H1 (cell line): ENCODE measurements at regions not wholly inside any gene's neighbourhood (a gene's known extent, or its start where the extent isn't known, plus 50 kb on each side); places are given as distances from the start of the nearest gene placed in this dataset.

Experiments used
- BACH1 ChIP-seq: IDR thresholded peaks from 2 replicates; pipeline ENCODE4 v1.6.1; 2012; ENCODE audit warnings: low read length, improper control_type of control experiment
- EZH2 ChIP-seq: fragments of 200-600 bp; sonication (generic); IDR thresholded peaks from 2 replicates; pipeline ENCODE4 v1.7.1; 2012; ENCODE audit warnings: low read depth, mild to moderate bottlenecking, moderate library complexity, low read length, inconsistent platforms; ENCODE audit not compliant: severe bottlenecking
- JUN ChIP-seq: IDR thresholded peaks from 2 replicates; pipeline ENCODE4 v1.6.1; 2011; ENCODE audit warnings: low read depth, mild to moderate bottlenecking, improper control_type of control experiment, low read length
- JUND ChIP-seq: IDR thresholded peaks from 2 replicates; pipeline ENCODE4 v1.6.1; 2011; ENCODE audit warnings: mild to moderate bottlenecking, improper control_type of control experiment, low read length
- POLR2A ChIP-seq, 2 experiments: IDR thresholded peaks; 1 replicate in 1 of 2; 2 replicates in 1 of 2; pipeline ENCODE4 v1.6.1; 2011; ENCODE audit warnings: low read depth in 2 of 2, low read length in 2 of 2, mild to moderate bottlenecking in 2 of 2; ENCODE audit errors: control extremely low read depth in 1 of 2
- RAD21 ChIP-seq, 2 experiments: IDR thresholded peaks in 1 of 2; conservative IDR thresholded peaks in 1 of 2; 2 replicates each; pipeline ENCODE4 v1.6.1; 2011; ENCODE audit warnings: low read depth in 2 of 2, low read length in 2 of 2, improper control_type of control experiment in 1 of 2, inconsistent platforms in 1 of 2, mild to moderate bottlenecking in 1 of 2, moderate library complexity in 1 of 2
- USF2 ChIP-seq: IDR thresholded peaks from 2 replicates; pipeline ENCODE4 v1.6.1; 2011; ENCODE audit warnings: low read length, improper control_type of control experiment
- ZNF274 ChIP-seq: IDR thresholded peaks from 2 replicates; pipeline ENCODE4 v1.7.0; 2012; ENCODE audit warnings: low read length, borderline replicate concordance; ENCODE audit errors: extremely low read depth
- TF ChIP-seq, protein P1 (sequence below), 3 experiments: IDR thresholded peaks; 1 replicate in 2 of 3; 2 replicates in 1 of 3; pipeline versions ENCODE4 v1.5.1 to v1.6.1; 2011; ENCODE audit warnings: low read length in 3 of 3, mild to moderate bottlenecking in 3 of 3, inconsistent platforms in 2 of 3, low read depth in 1 of 3, moderate library complexity in 1 of 3; ENCODE audit not compliant: insufficient read depth in 1 of 3; ENCODE audit errors: control extremely low read depth in 1 of 3

GRCh38 chr9:115335439-115335838 is 217.5 kb upstream of the TNC start:
- TF ChIP-seq ZNF274 (no peak), POLR2A (IDR thresholded peaks at IDR 0.05; ENCODE audit: control extremely low read depth in 1 of 2, low read depth in 2 of 2, low read length in 2 of 2) (no peak), JUN (no peak), JUND (no peak), USF2 (no peak), BACH1 (no peak), EZH2 (no peak), RAD21 (IDR thresholded peaks at IDR 0.05 in 1 of 2, conservative IDR thresholded peaks at IDR 0.05 in 1 of 2; ENCODE audit: low read depth in 2 of 2, low read length in 2 of 2) (no peak)
- TF ChIP-seq, protein P1, sequence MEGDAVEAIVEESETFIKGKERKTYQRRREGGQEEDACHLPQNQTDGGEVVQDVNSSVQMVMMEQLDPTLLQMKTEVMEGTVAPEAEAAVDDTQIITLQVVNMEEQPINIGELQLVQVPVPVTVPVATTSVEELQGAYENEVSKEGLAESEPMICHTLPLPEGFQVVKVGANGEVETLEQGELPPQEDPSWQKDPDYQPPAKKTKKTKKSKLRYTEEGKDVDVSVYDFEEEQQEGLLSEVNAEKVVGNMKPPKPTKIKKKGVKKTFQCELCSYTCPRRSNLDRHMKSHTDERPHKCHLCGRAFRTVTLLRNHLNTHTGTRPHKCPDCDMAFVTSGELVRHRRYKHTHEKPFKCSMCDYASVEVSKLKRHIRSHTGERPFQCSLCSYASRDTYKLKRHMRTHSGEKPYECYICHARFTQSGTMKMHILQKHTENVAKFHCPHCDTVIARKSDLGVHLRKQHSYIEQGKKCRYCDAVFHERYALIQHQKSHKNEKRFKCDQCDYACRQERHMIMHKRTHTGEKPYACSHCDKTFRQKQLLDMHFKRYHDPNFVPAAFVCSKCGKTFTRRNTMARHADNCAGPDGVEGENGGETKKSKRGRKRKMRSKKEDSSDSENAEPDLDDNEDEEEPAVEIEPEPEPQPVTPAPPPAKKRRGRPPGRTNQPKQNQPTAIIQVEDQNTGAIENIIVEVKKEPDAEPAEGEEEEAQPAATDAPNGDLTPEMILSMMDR (IDR thresholded peaks at IDR 0.05; ENCODE audit: control extremely low read depth in 1 of 3, insufficient read depth in 1 of 3, low read depth in 1 of 3, low read length in 3 of 3): no peak
